ENCODE measurements at regions not wholly inside any gene's neighbourhood (a gene's known extent, or its start where the extent isn't known, plus 50 kb on each side); places are given as distances from the start of the nearest gene placed in this dataset.

GRCh38 chr3:194852831-194853508 is 167.3 kb downstream of the FAM43A start:
- TF ChIP-seq MYC (CRISPR knock-in tag; IDR thresholded peaks at IDR 0.05; ENCODE audit: borderline replicate concordance): no peak
- no peak for TF ChIP-seq SKI (IDR thresholded peaks at IDR 0.05; ENCODE audit: partially characterized antibody)
- no peak for TF ChIP-seq ZNF12 (CRISPR knock-in tag; IDR thresholded peaks at IDR 0.05)
- TF ChIP-seq YEATS2 (CRISPR knock-in tag; IDR thresholded peaks at IDR 0.05; ENCODE audit: borderline replicate concordance): no peak
- TF ChIP-seq CTCF (CRISPR knock-in tag; IDR thresholded peaks at IDR 0.05): no peak
- TF ChIP-seq EZH2 (conservative IDR thresholded peaks at IDR 0.05; ENCODE audit: low read depth, low read length): no peak
- TF ChIP-seq USF2 (IDR thresholded peaks at IDR 0.05; ENCODE audit: low read depth, low read length): no peak
- no peak for TF ChIP-seq USF2 (CRISPR knock-in tag; IDR thresholded peaks at IDR 0.05; ENCODE audit: borderline replicate concordance)
- no peak for TF ChIP-seq YY1 (IDR thresholded peaks at IDR 0.05; ENCODE audit: insufficient read depth, insufficient replicate concordance, low read depth, low read length)
- no peak for TF ChIP-seq ZNF782 (CRISPR knock-in tag; IDR thresholded peaks at IDR 0.05; ENCODE audit: borderline replicate concordance)
- TF ChIP-seq PHB2 (IDR thresholded peaks at IDR 0.05; ENCODE audit: partially characterized antibody): no peak
